ENCODE measurements at regions not wholly inside any gene's neighbourhood (a gene's known extent, or its start where the extent isn't known, plus 50 kb on each side); places are given as distances from the start of the nearest gene placed in this dataset.

DNA sequence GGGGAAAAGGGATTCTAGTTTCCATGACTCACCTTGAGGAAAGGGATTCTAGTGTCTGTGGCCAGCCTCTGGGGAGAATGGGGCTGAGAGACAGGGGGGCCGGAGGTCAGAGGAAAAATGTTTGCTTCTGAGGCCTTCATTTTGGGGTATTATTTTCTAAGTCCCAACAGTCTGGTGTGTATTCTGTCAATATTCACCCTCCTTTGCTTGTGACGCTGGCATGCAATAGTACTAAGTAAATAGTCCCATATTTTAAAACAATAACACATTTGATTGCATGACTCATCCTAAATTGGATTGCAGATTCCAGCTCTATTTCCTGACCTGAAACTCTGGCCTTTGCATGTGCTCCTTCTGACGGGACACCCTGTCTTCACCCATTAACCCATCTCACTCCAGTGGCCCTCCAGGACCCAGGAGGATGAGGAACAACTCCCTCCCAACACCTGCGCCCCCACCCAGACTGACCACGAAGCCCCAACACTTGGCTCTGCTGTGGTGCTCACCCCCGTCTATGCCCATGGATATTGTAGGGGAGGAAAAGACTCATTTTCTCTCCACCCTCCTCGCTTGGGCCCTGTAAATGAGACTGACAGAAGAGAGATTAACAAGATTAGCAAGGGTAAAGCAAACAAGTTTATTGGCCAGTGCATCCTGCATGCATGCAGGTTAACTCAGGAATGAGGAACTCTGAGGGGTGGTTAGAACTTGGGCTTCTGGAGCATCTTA, 495.6 kb upstream of the KLF6 start:
- TF ChIP-seq, protein P1, sequence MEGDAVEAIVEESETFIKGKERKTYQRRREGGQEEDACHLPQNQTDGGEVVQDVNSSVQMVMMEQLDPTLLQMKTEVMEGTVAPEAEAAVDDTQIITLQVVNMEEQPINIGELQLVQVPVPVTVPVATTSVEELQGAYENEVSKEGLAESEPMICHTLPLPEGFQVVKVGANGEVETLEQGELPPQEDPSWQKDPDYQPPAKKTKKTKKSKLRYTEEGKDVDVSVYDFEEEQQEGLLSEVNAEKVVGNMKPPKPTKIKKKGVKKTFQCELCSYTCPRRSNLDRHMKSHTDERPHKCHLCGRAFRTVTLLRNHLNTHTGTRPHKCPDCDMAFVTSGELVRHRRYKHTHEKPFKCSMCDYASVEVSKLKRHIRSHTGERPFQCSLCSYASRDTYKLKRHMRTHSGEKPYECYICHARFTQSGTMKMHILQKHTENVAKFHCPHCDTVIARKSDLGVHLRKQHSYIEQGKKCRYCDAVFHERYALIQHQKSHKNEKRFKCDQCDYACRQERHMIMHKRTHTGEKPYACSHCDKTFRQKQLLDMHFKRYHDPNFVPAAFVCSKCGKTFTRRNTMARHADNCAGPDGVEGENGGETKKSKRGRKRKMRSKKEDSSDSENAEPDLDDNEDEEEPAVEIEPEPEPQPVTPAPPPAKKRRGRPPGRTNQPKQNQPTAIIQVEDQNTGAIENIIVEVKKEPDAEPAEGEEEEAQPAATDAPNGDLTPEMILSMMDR (IDR thresholded peaks at IDR 0.05 in 2 of 3, conservative IDR thresholded peaks at IDR 0.05 in 1 of 3; ENCODE audit: insufficient read depth in 2 of 3, low read depth in 1 of 3, low read length in 3 of 3): no peak
- TF ChIP-seq NFYB (IDR thresholded peaks at IDR 0.05; ENCODE audit: extremely low read depth, insufficient read length) (no peak), FIP1L1 (IDR thresholded peaks at IDR 0.05; ENCODE audit: low read depth, low read length, poor library complexity, severe bottlenecking) (no peak), CC2D1A (IDR thresholded peaks at IDR 0.05) (no peak), RFX5 (IDR thresholded peaks at IDR 0.05; ENCODE audit: low read depth, low read length) (no peak), HCFC1 (IDR thresholded peaks at IDR 0.05; ENCODE audit: low read depth, low read length) (no peak), SMAD2 (IDR thresholded peaks at IDR 0.05; ENCODE audit: low read depth, low read length) (no peak)
- TF ChIP-seq, protein P2, sequence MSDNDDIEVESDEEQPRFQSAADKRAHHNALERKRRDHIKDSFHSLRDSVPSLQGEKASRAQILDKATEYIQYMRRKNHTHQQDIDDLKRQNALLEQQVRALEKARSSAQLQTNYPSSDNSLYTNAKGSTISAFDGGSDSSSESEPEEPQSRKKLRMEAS (CRISPR knock-in tag; IDR thresholded peaks at IDR 0.05): no peak
- TF ChIP-seq, protein P3, sequence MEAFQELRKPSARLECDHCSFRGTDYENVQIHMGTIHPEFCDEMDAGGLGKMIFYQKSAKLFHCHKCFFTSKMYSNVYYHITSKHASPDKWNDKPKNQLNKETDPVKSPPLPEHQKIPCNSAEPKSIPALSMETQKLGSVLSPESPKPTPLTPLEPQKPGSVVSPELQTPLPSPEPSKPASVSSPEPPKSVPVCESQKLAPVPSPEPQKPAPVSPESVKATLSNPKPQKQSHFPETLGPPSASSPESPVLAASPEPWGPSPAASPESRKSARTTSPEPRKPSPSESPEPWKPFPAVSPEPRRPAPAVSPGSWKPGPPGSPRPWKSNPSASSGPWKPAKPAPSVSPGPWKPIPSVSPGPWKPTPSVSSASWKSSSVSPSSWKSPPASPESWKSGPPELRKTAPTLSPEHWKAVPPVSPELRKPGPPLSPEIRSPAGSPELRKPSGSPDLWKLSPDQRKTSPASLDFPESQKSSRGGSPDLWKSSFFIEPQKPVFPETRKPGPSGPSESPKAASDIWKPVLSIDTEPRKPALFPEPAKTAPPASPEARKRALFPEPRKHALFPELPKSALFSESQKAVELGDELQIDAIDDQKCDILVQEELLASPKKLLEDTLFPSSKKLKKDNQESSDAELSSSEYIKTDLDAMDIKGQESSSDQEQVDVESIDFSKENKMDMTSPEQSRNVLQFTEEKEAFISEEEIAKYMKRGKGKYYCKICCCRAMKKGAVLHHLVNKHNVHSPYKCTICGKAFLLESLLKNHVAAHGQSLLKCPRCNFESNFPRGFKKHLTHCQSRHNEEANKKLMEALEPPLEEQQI (IDR thresholded peaks at IDR 0.05): no peak
- TF ChIP-seq, protein P4, sequence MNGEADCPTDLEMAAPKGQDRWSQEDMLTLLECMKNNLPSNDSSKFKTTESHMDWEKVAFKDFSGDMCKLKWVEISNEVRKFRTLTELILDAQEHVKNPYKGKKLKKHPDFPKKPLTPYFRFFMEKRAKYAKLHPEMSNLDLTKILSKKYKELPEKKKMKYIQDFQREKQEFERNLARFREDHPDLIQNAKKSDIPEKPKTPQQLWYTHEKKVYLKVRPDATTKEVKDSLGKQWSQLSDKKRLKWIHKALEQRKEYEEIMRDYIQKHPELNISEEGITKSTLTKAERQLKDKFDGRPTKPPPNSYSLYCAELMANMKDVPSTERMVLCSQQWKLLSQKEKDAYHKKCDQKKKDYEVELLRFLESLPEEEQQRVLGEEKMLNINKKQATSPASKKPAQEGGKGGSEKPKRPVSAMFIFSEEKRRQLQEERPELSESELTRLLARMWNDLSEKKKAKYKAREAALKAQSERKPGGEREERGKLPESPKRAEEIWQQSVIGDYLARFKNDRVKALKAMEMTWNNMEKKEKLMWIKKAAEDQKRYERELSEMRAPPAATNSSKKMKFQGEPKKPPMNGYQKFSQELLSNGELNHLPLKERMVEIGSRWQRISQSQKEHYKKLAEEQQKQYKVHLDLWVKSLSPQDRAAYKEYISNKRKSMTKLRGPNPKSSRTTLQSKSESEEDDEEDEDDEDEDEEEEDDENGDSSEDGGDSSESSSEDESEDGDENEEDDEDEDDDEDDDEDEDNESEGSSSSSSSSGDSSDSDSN (IDR thresholded peaks at IDR 0.05; ENCODE audit: borderline replicate concordance in 1 of 2, low read depth in 2 of 2, low read length in 2 of 2): no peak
- TF ChIP-seq, protein P5, sequence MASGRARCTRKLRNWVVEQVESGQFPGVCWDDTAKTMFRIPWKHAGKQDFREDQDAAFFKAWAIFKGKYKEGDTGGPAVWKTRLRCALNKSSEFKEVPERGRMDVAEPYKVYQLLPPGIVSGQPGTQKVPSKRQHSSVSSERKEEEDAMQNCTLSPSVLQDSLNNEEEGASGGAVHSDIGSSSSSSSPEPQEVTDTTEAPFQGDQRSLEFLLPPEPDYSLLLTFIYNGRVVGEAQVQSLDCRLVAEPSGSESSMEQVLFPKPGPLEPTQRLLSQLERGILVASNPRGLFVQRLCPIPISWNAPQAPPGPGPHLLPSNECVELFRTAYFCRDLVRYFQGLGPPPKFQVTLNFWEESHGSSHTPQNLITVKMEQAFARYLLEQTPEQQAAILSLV (tag; IDR thresholded peaks at IDR 0.05): no peak

All from K562 (cell line).